Mesenchymal stem cell (in vitro differentiated cells and primary cell): ENCODE measurements at regions not wholly inside any gene's neighbourhood (a gene's known extent, or its start where the extent isn't known, plus 50 kb on each side); places are given as distances from the start of the nearest gene placed in this dataset.
"Not testable (repeated sequence)": the region's sequence is repeated elsewhere in the genome, so short reads cannot be mapped to it uniquely, and the experiment has no call there.

Source experiments
- DNase-seq: peaks from one replicate; pipeline ENCODE4 v3.0.0-alpha.2; 2013
- H2AFZ ChIP-seq: one replicate; pipeline ENCODE4 v1.6.1; 2013; ENCODE audit warnings: low read depth, mild to moderate bottlenecking, control low read depth, inconsistent platforms, low read length, moderate library complexity
- H2AK5ac ChIP-seq: 2 replicates; pipeline ENCODE4 v1.6.1; 2013; ENCODE audit warnings: low read length, moderate library complexity, mild to moderate bottlenecking, inconsistent platforms; ENCODE audit not compliant: severe bottlenecking
- H2BK120ac ChIP-seq: one replicate; pipeline ENCODE4 v1.6.1; 2013; ENCODE audit warnings: low read depth, mild to moderate bottlenecking, inconsistent platforms, low read length, moderate library complexity
- H2BK12ac ChIP-seq, 2 experiments: one replicate each; pipeline ENCODE4 v1.6.1; 2013; ENCODE audit warnings: inconsistent platforms in 2 of 2, low read length in 2 of 2, mild to moderate bottlenecking in 2 of 2, moderate library complexity in 2 of 2, control low read depth in 1 of 2
- H2BK15ac ChIP-seq: one replicate; pipeline ENCODE4 v1.6.1; 2013; ENCODE audit warnings: mild to moderate bottlenecking, low read depth, inconsistent platforms; ENCODE audit not compliant: poor library complexity, severe bottlenecking
- H2BK5ac ChIP-seq: 2 replicates; pipeline ENCODE4 v1.6.1; 2013; ENCODE audit warnings: low read depth, mild to moderate bottlenecking, low read length, control low read depth, inconsistent platforms; ENCODE audit not compliant: poor library complexity, severe bottlenecking
- H3K14ac ChIP-seq, 2 experiments: one replicate each; pipeline ENCODE4 v1.6.1; 2013; ENCODE audit warnings: inconsistent platforms in 2 of 2, low read length in 2 of 2, control low read depth in 1 of 2, mild to moderate bottlenecking in 1 of 2, moderate library complexity in 1 of 2
- H3K18ac ChIP-seq, 2 experiments: one replicate each; pipeline ENCODE4 v1.6.1; 2013; ENCODE audit warnings: inconsistent platforms in 2 of 2, low read length in 2 of 2, control low read depth in 1 of 2, low read depth in 1 of 2, mild to moderate bottlenecking in 1 of 2
- H3K23ac ChIP-seq, 2 experiments: one replicate each; pipeline ENCODE4 v1.6.1; 2013; ENCODE audit warnings: inconsistent platforms in 2 of 2, low read length in 2 of 2, mild to moderate bottlenecking in 2 of 2, moderate library complexity in 2 of 2, control low read depth in 1 of 2
- H3K27ac ChIP-seq: 2 replicates; pipeline ENCODE4 v1.5.1; 2013; ENCODE audit warnings: mild to moderate bottlenecking, moderate library complexity, low read length, control low read depth, inconsistent platforms; ENCODE audit not compliant: poor library complexity, severe bottlenecking
- H3K27me3 ChIP-seq, 2 experiments: 2 replicates each; pipeline versions ENCODE4 v1.6.1 to v1.7.0; 2013; ENCODE audit warnings: low read length in 2 of 2, mild to moderate bottlenecking in 2 of 2, moderate library complexity in 2 of 2, control low read depth in 1 of 2, inconsistent platforms in 1 of 2; ENCODE audit not compliant: control insufficient read depth in 1 of 2, insufficient read depth in 1 of 2
- H3K36me3 ChIP-seq, 2 experiments: 2 replicates each; pipeline versions ENCODE4 v1.6.1 to v1.7.0; 2013; ENCODE audit warnings: low read length in 2 of 2, control low read depth in 1 of 2, inconsistent platforms in 1 of 2, low read depth in 1 of 2, mild to moderate bottlenecking in 1 of 2; ENCODE audit not compliant: insufficient read depth in 2 of 2, control insufficient read depth in 1 of 2
- H3K4ac ChIP-seq, 2 experiments: one replicate each; pipeline ENCODE4 v1.6.1; 2013; ENCODE audit warnings: inconsistent platforms in 2 of 2, low read length in 2 of 2, mild to moderate bottlenecking in 2 of 2, moderate library complexity in 2 of 2, control low read depth in 1 of 2, low read depth in 1 of 2
- H3K4me1 ChIP-seq: 2 replicates; pipeline ENCODE4 v1.6.1; 2013; ENCODE audit warnings: low read depth, low read length, control low read depth; ENCODE audit not compliant: control insufficient read depth, insufficient read depth
- H3K4me2 ChIP-seq: 2 replicates; pipeline ENCODE4 v1.6.1; 2013; ENCODE audit warnings: low read length, mild to moderate bottlenecking, inconsistent platforms; ENCODE audit not compliant: poor library complexity, severe bottlenecking
- H3K4me3 ChIP-seq, 2 experiments: 2 replicates each; pipeline versions ENCODE4 v1.5.1 to v1.7.0; 2013; ENCODE audit warnings: low read length in 2 of 2, mild to moderate bottlenecking in 2 of 2, control low read depth in 1 of 2, low read depth in 1 of 2; ENCODE audit not compliant: insufficient read depth in 1 of 2
- H3K79me1 ChIP-seq: replicated peaks from 2 replicates; pipeline ENCODE4 v1.6.1; 2013; ENCODE audit warnings: mild to moderate bottlenecking, control low read depth, low read length, inconsistent platforms; ENCODE audit not compliant: poor library complexity, severe bottlenecking
- H3K9ac ChIP-seq: 2 replicates; pipeline ENCODE4 v1.7.0; 2013; ENCODE audit warnings: mild to moderate bottlenecking, low read length, moderate library complexity
- H3K9me3 ChIP-seq: 2 replicates; pipeline ENCODE4 v1.7.0; 2013; ENCODE audit warnings: mild to moderate bottlenecking, low read length; ENCODE audit not compliant: control insufficient read depth
- H4K8ac ChIP-seq: one replicate; pipeline ENCODE4 v1.6.1; 2013; ENCODE audit warnings: inconsistent platforms, mild to moderate bottlenecking, low read length, moderate library complexity
- H4K91ac ChIP-seq: one replicate; pipeline ENCODE4 v1.6.1; 2013; ENCODE audit warnings: mild to moderate bottlenecking, low read length, inconsistent platforms
- WGBS: methylation state at CpG from one replicate; pipeline ENCODE4 v1.1.7; 2013; ENCODE audit warnings: mixed read lengths; 5-methylcytosine and 5-hydroxymethylcytosine counted together

GRCh38 chr15:20074082-20074481 lies 467.5 kb downstream of the GOLGA6L6 start:
- H3K79me1 ChIP-seq, H2BK12ac ChIP-seq, H2BK120ac ChIP-seq, H3K4me1 ChIP-seq, H3K4me3 ChIP-seq, H2AFZ ChIP-seq, DNase-seq, H3K9me3 ChIP-seq, H4K91ac ChIP-seq, H3K27me3 ChIP-seq, H3K9ac ChIP-seq, H3K23ac ChIP-seq, H2AK5ac ChIP-seq, H3K27ac ChIP-seq, H2BK5ac ChIP-seq, H3K14ac ChIP-seq, H3K36me3 ChIP-seq, H2BK15ac ChIP-seq, H4K8ac ChIP-seq, H3K4me2 ChIP-seq, H3K18ac ChIP-seq, H3K4ac ChIP-seq: not testable (repeated sequence)
- 87% methylated on average over 5 of the region's 35 CpGs for WGBS

GRCh38 chr15:20069043-20069442 lies 472.6 kb downstream of the GOLGA6L6 start:
- not testable (repeated sequence) for H3K27me3 ChIP-seq, H3K4ac ChIP-seq, H3K23ac ChIP-seq, H2AFZ ChIP-seq, H3K14ac ChIP-seq, H4K8ac ChIP-seq, H3K4me2 ChIP-seq, H3K27ac ChIP-seq, H2BK12ac ChIP-seq, H4K91ac ChIP-seq, H2BK15ac ChIP-seq, H3K4me1 ChIP-seq, H3K4me3 ChIP-seq, H3K18ac ChIP-seq, H3K36me3 ChIP-seq, DNase-seq, H3K9ac ChIP-seq, H2BK120ac ChIP-seq, H3K9me3 ChIP-seq, H3K79me1 ChIP-seq, H2AK5ac ChIP-seq, H2BK5ac ChIP-seq
- WGBS, result no CpG with 5 or more reads among the region's 5 CpGs

- not testable (repeated sequence) for H3K79me1 ChIP-seq
Measured at GRCh38 chr15:20066173-20066572, 475.4 kb downstream of the GOLGA6L6 start.

GRCh38 chr15:20065508-20065907 lies 476.1 kb downstream of the GOLGA6L6 start:
- not testable (repeated sequence) for H3K9me3 ChIP-seq, H2AK5ac ChIP-seq, H3K23ac ChIP-seq, H4K91ac ChIP-seq, H2BK120ac ChIP-seq, H3K27me3 ChIP-seq, H3K9ac ChIP-seq, H4K8ac ChIP-seq, H2BK12ac ChIP-seq, H3K4me1 ChIP-seq, H3K79me1 ChIP-seq, H3K36me3 ChIP-seq, H3K14ac ChIP-seq, DNase-seq, H3K4ac ChIP-seq, H3K4me2 ChIP-seq, H2BK5ac ChIP-seq, H3K18ac ChIP-seq, H2AFZ ChIP-seq, H3K27ac ChIP-seq, H3K4me3 ChIP-seq, H2BK15ac ChIP-seq
- no CpG with 5 or more reads among the region's 10 CpGs for WGBS

More at GRCh38 chr15:20066173-20066572, 475.4 kb downstream of the GOLGA6L6 start:
- H3K4me1 ChIP-seq, H3K27ac ChIP-seq, H3K23ac ChIP-seq, H4K8ac ChIP-seq, H3K36me3 ChIP-seq, DNase-seq, H3K27me3 ChIP-seq, H2AK5ac ChIP-seq, H2BK120ac ChIP-seq, H2AFZ ChIP-seq, H3K9ac ChIP-seq, H3K4me3 ChIP-seq, H2BK12ac ChIP-seq, H3K18ac ChIP-seq, H2BK15ac ChIP-seq, H3K4me2 ChIP-seq, H2BK5ac ChIP-seq, H3K4ac ChIP-seq, H3K14ac ChIP-seq, H3K9me3 ChIP-seq, H4K91ac ChIP-seq: not testable (repeated sequence)
- WGBS, result no CpG with 5 or more reads among the region's 5 CpGs
